ENCODE measurements at regions not wholly inside any gene's neighbourhood (a gene's known extent, or its start where the extent isn't known, plus 50 kb on each side); places are given as distances from the start of the nearest gene placed in this dataset.

- peaks cover 4% of the 10 kb centered on the region for H3K36me3 Mint-ChIP-seq
- no peaks in the 10 kb centered on the region for H3K4me1 Mint-ChIP-seq (ENCODE audit: low read depth)
- H3K27me3 Mint-ChIP-seq = no peaks in the 10 kb centered on the region
- H3K9me3 Mint-ChIP-seq (ENCODE audit: low read depth) = peaks cover 8% of the 10 kb centered on the region
- H3K4me3 Mint-ChIP-seq = no peak overlapping the region
- no peak overlapping the region for H3K27ac Mint-ChIP-seq
Measured at GRCh38 chr1:222129041-222129440, 387.2 kb upstream of the DUSP10 start.

DNA sequence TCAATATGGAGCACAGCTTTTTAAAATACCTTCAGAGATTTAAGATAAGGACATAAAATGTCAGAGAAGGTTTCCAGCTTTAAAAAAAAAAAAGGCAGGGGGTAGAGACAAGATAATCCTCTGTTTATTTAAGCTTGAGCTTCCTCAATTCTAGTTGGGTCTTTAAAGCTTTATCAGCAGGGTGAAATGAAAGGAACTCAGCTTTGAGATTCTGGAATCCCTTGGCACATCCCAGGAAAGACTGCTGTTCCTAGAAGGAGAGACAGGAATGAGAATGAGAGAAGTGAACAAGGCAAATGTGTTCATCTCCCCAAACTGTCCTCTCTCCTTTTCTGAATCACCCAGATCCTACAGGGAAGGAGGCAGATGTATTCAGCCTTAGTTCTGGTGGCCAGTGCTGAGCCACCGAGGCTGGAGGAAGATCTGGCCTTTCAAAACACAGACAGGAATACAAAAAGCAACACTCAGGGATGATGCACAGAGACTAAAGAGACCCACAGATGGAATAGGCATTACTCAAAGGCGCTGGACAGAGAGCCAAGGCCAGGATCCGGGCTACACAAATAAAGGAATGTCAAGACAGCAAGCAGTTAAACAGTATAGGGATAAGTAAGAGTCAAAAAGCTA lies 385.8 kb upstream of the DUSP10 start:
- Mint-ChIP-seq H3K4me1 (ENCODE audit: low read depth) (no peaks in the 10 kb centered on the region), H3K27ac (no peak overlapping the region), H3K9me3 (ENCODE audit: low read depth) (no peaks in the 10 kb centered on the region), H3K4me3 (no peak overlapping the region), H3K27me3 (no peaks in the 10 kb centered on the region), H3K36me3 (no peaks in the 10 kb centered on the region)

DNA sequence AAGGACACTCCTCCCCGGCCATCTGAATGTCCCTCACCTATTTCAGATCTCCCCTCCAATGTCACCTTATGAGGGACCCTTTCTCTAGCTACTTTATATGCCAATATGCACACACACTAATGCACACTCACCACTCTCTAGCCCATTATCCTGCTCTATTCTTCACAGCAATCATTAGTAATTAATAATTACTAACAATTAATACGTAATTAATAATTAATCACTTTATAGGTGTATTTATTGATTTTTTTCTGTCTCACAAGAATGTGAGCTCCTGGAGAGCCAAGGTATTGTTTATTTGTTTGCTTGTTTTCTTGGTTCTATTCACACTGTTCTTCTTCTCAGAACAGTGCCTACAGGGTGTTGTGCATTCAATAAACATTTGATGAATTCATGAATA lies 385.2 kb upstream of the DUSP10 start:
- H3K9me3 Mint-ChIP-seq (ENCODE audit: low read depth) = no peaks in the 10 kb centered on the region
- H3K4me1 Mint-ChIP-seq (ENCODE audit: low read depth) = no peaks in the 10 kb centered on the region
- H3K4me3 Mint-ChIP-seq = no peak overlapping the region
- H3K27ac Mint-ChIP-seq = no peak overlapping the region
- no peaks in the 10 kb centered on the region for H3K27me3 Mint-ChIP-seq
- no peaks in the 10 kb centered on the region for H3K36me3 Mint-ChIP-seq

- Mint-ChIP-seq H3K27ac (no peak overlapping the region), H3K4me3 (no peak overlapping the region), H3K4me1 (ENCODE audit: low read depth) (no peaks in the 10 kb centered on the region), H3K27me3 (no peaks in the 10 kb centered on the region), H3K36me3 (no peaks in the 10 kb centered on the region), H3K9me3 (ENCODE audit: low read depth) (no peaks in the 10 kb centered on the region)
Measured at GRCh38 chr1:222126052-222126451, 384.2 kb upstream of the DUSP10 start.

DNA sequence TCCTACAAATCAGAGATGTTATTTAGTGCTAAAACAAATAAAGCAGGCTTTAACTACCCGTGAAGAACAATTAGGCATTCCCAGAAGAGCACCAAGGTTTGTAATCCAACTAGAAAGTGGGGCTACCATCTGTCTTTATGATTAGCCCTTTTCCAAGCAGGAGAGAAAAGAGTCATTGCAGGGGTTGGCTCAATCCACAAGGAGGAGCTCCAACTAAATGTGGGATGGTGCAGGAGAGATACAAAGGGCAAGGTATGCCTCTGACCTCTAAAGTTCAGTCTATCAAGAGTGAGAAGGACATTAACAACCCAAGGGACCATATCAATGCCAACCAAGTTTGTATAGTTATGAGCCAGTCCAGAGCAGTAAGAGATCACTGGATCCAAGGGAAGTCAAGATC lies 382.7 kb upstream of the DUSP10 start:
- H3K27me3 Mint-ChIP-seq = peaks cover 1% of the 10 kb centered on the region
- no peaks in the 10 kb centered on the region for H3K4me1 Mint-ChIP-seq (ENCODE audit: low read depth)
- no peak overlapping the region for H3K27ac Mint-ChIP-seq
- no peaks in the 10 kb centered on the region for H3K36me3 Mint-ChIP-seq
- H3K4me3 Mint-ChIP-seq = no peak overlapping the region
- H3K9me3 Mint-ChIP-seq (ENCODE audit: low read depth) = no peaks in the 10 kb centered on the region

DNA sequence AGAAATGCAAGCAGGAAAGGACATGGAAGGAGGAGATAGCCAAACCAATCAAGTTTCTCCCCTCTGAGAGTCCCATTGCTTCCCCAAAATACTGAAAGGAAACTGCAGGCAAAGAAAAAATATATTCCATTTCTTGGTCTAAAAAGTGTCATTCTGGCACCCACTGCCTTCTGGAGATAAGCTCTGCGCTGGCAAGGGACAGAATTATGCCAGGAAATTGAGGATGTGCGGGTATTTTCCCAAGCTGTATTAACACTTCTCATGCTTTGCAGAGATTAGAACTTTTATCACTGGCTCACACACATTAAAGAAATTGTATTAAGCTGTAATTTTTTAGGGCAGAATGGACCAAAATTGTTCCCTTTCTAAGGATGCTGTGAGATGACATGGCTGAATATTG lies 381.2 kb upstream of the DUSP10 start:
- Mint-ChIP-seq H3K36me3 (no peaks in the 10 kb centered on the region), H3K27ac (no peak overlapping the region), H3K4me3 (no peak overlapping the region)

GRCh38 chr1:222117809-222118208 lies 375.9 kb upstream of the DUSP10 start:
- Mint-ChIP-seq H3K36me3 (no peaks in the 10 kb centered on the region), H3K4me3 (no peak overlapping the region), H3K27me3 (peaks cover 13% of the 10 kb centered on the region), H3K9me3 (ENCODE audit: low read depth) (no peaks in the 10 kb centered on the region), H3K4me1 (ENCODE audit: low read depth) (no peaks in the 10 kb centered on the region), H3K27ac (no peak overlapping the region)

More for the DNA sequence above, 381.2 kb upstream of the DUSP10 start:
- Mint-ChIP-seq H3K27me3 (peaks cover 6% of the 10 kb centered on the region), H3K9me3 (ENCODE audit: low read depth) (no peaks in the 10 kb centered on the region), H3K4me1 (ENCODE audit: low read depth) (no peaks in the 10 kb centered on the region)

- Mint-ChIP-seq H3K36me3 (no peaks in the 10 kb centered on the region), H3K4me1 (ENCODE audit: low read depth) (no peaks in the 10 kb centered on the region), H3K27me3 (peaks cover 12% of the 10 kb centered on the region), H3K27ac (no peak overlapping the region), H3K4me3 (no peak overlapping the region), H3K9me3 (ENCODE audit: low read depth) (no peaks in the 10 kb centered on the region)
Measured at GRCh38 chr1:222114536-222115156, 372.8 kb upstream of the DUSP10 start.

DNA sequence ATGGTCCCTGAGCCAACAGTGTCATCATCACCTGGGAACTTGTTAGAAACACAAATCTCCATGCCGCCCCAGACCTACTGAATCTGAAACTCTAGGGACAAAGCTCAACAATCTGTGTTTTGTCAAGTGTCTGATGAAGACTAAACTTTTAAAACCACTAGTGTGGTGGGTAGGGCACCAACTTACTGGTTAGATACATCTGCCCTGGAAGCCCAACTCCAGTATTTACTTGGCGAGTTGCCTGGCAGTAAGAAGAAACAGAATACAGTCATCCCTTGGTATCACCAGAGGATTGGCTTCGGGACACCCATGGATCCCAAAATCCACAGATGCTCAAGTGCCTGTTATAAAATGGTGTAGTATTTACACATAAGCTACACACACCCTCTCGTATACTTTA lies 367.9 kb upstream of the DUSP10 start:
- no peak overlapping the region for H3K27ac Mint-ChIP-seq
- H3K36me3 Mint-ChIP-seq = no peaks in the 10 kb centered on the region
- H3K27me3 Mint-ChIP-seq = peaks cover 2% of the 10 kb centered on the region
- H3K4me3 Mint-ChIP-seq = no peak overlapping the region
- H3K9me3 Mint-ChIP-seq (ENCODE audit: low read depth) = no peaks in the 10 kb centered on the region
- H3K4me1 Mint-ChIP-seq (ENCODE audit: low read depth) = no peaks in the 10 kb centered on the region

DNA sequence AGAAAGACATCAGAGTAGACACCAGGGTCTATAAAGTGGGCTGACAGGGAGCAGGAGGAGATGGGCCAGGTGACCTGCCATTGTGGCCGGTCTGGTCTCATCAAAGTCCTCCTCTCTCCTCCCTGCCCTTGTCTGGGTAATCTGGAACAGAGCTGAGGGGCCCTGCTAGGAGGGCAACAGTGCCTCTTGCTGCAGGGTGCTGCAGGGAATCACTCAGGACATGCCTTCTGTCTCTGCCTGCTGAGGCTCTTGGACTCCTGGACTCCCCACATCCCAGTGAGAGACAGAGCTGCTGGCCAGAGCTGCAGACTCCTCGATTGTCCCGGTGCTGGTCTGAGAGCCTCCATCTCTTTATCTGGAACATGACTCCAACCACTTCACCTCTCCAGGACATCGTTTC lies 366.1 kb upstream of the DUSP10 start:
- Mint-ChIP-seq H3K4me1 (ENCODE audit: low read depth) (no peaks in the 10 kb centered on the region), H3K27ac (no peak overlapping the region), H3K9me3 (ENCODE audit: low read depth) (no peaks in the 10 kb centered on the region), H3K4me3 (no peak overlapping the region), H3K36me3 (no peaks in the 10 kb centered on the region), H3K27me3 (peaks cover 2% of the 10 kb centered on the region)

DNA sequence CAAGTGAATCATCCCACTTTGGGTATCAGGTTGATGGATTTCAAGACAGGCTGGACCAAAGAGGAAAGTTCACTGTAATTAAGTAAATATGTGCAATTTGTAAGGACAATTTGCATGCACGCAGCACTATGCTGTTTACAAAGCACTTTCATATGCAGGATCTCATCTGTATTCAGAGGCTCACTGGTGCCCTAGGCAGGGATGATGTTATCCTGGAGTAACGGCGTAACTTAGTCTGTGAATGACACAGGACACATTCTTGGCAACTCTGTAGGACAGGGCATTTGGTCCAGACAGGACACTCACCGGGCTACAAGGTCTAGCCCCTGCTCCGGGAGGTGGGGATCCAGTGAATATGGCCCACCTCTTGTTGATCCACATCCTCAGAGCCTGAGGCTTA lies 365.4 kb upstream of the DUSP10 start:
- Mint-ChIP-seq H3K4me3 (no peak overlapping the region), H3K4me1 (ENCODE audit: low read depth) (no peaks in the 10 kb centered on the region), H3K36me3 (no peaks in the 10 kb centered on the region), H3K27me3 (peaks cover 2% of the 10 kb centered on the region), H3K27ac (no peak overlapping the region), H3K9me3 (ENCODE audit: low read depth) (no peaks in the 10 kb centered on the region)

DNA sequence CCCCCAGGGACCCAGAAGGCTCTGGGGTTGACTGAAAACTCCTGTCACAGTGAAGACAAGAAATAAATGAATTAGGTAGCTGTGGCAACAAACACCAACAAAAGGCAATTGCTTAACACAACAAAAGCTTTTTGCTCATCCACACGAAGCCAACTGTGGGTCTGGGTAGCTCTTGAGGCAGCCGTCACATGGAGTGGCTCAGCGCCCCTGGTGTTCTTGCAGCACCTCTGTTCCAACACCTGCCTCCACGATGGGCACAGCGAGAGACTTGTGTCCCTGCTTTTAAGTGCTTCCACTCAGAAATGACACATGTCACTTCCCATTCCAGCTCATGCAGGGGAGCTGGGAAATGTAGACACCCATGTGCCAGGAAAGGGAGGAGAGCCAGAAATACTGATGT lies 364.5 kb upstream of the DUSP10 start:
- Mint-ChIP-seq H3K4me1 (ENCODE audit: low read depth) (no peaks in the 10 kb centered on the region), H3K4me3 (no peak overlapping the region), H3K9me3 (ENCODE audit: low read depth) (no peaks in the 10 kb centered on the region), H3K27ac (no peak overlapping the region), H3K36me3 (no peaks in the 10 kb centered on the region), H3K27me3 (peaks cover 2% of the 10 kb centered on the region)

DNA sequence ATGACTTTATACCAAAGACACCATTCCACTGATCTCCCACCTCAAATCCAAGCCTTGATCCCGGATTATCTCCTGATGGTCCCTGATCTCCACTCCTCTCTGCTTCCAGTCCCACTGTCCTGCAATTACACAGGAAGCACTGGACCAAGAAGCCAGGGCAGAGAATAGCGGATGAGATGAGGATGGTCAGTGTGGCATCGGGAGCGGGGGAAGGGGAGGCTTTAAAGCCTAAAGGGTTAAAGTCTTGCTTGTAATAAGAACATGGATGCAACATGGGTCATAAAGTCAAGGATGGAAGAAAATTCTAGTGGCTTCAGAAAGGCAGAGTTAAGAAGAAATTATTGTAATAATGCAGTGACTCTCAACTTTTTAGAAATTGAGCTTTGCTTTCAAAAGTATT lies 364.0 kb upstream of the DUSP10 start:
- no peak overlapping the region for H3K27ac Mint-ChIP-seq
- H3K4me3 Mint-ChIP-seq = no peak overlapping the region
- H3K4me1 Mint-ChIP-seq (ENCODE audit: low read depth) = no peaks in the 10 kb centered on the region
- H3K27me3 Mint-ChIP-seq = peaks cover 2% of the 10 kb centered on the region
- no peaks in the 10 kb centered on the region for H3K36me3 Mint-ChIP-seq
- no peaks in the 10 kb centered on the region for H3K9me3 Mint-ChIP-seq (ENCODE audit: low read depth)

- no peaks in the 10 kb centered on the region for H3K9me3 Mint-ChIP-seq (ENCODE audit: low read depth)
- peaks cover 2% of the 10 kb centered on the region for H3K27me3 Mint-ChIP-seq
- no peaks in the 10 kb centered on the region for H3K36me3 Mint-ChIP-seq
- H3K27ac Mint-ChIP-seq = no peak overlapping the region
- no peak overlapping the region for H3K4me3 Mint-ChIP-seq
- no peaks in the 10 kb centered on the region for H3K4me1 Mint-ChIP-seq (ENCODE audit: low read depth)
Measured at GRCh38 chr1:222105393-222105737, 363.5 kb upstream of the DUSP10 start.

GRCh38 chr1:222104694-222105392 lies 363.0 kb upstream of the DUSP10 start:
- H3K9me3 Mint-ChIP-seq (ENCODE audit: low read depth) = no peaks in the 10 kb centered on the region
- no peaks in the 10 kb centered on the region for H3K4me1 Mint-ChIP-seq (ENCODE audit: low read depth)
- H3K4me3 Mint-ChIP-seq = no peak overlapping the region
- no peak overlapping the region for H3K27ac Mint-ChIP-seq
- H3K36me3 Mint-ChIP-seq = no peaks in the 10 kb centered on the region
- H3K27me3 Mint-ChIP-seq = peaks cover 2% of the 10 kb centered on the region

DNA sequence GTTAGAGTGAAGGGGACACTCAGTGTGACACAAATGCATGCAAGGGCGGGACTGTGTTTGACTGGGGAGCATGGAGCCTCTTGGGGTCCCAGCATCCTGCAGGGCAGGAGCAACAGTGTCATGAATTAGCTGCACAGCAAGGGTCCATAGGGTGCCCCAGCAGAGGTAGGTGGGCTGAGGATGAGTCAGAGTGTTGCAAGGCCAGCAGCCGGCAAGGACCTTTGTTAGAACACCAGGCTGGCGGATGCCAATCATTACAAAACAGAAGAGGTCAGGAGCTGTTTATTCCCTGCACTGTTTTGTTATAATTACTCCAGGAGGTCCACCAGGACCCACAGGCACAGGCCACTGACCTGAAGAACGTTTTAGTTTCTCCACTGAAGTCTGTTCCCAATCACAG lies 362.2 kb upstream of the DUSP10 start:
- Mint-ChIP-seq H3K36me3 (no peaks in the 10 kb centered on the region), H3K9me3 (ENCODE audit: low read depth) (no peaks in the 10 kb centered on the region), H3K4me1 (ENCODE audit: low read depth) (no peaks in the 10 kb centered on the region), H3K4me3 (no peak overlapping the region), H3K27ac (no peak overlapping the region), H3K27me3 (peaks cover 2% of the 10 kb centered on the region)
